EL (cell line): ENCODE measurements at regions not wholly inside any gene's neighbourhood (a gene's known extent, or its start where the extent isn't known, plus 50 kb on each side); places are given as distances from the start of the nearest gene placed in this dataset.
"Not testable (repeated sequence)": the region's sequence is repeated elsewhere in the genome, so short reads cannot be mapped to it uniquely, and the experiment has no call there.

Experiments
- DNase-seq: peaks from one replicate; pipeline ENCODE4 v3.0.0-alpha.2; 2016

GRCh38 chr4:112776535-112776934 lies 139.6 kb downstream of the LARP7 start:
- no peak for DNase-seq

- no peak for DNase-seq
Measured at GRCh38 chr4:112778520-112778919, 141.6 kb downstream of the LARP7 start.

DNA sequence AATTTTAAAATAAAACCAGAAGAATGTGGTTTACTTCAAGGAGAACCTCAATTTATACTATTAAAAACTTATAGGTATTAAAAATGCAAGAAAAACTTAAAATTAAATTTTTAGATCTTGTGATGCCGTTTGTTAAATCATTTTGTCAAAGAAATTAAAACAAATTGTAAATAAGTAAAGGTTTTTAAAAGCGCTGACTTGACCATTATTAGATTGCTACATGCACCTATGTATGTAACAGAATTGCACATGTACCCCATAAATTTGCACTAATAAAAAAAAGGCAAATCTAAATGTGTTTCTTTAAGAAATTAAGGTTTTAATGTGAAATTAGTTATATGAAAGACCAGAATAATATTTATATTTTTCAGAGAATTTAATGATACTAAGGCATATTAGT lies 156.1 kb downstream of the LARP7 start:
- no peak for DNase-seq

DNA sequence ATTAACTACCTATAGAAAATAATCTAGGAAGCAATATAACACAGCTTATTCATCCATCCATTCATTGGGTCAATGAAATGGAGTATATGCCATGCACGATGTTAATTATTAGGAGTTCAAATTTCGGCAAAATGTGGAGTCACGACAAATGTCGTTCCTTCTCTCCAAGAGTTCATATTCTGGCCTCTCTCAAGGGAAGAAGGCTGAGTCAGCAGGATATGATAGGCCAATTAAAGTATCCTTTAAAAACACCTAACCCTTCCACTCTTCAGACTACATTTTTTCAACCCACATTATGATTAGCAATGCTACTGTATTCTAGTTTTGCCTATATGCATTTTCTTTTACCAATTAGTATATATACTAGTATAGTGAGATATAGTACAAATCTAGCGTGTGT lies 163.1 kb downstream of the LARP7 start:
- no peak for DNase-seq

DNA sequence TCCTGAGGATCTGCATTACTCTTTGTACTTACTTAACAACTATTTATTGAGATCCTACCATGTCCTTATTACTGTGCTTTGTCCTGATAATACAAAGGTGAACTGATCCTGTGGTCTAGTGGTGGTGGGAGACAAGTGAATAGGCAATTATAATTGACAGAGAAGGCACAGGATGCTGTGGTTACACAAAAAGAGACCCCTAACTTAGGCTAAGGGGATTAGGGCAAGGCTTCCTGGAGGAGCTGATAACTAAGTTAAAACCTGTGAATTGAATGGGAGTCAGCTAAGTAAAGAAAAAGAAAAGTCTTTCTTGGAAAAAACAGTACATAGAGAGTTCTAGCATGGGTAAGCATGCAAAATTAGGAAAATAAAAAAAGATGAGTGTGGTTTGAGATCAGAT lies 164.4 kb downstream of the LARP7 start:
- no peak for DNase-seq

- DNase-seq: no peak
Measured at GRCh38 chr4:112802780-112803179, 165.8 kb downstream of the LARP7 start.

DNA sequence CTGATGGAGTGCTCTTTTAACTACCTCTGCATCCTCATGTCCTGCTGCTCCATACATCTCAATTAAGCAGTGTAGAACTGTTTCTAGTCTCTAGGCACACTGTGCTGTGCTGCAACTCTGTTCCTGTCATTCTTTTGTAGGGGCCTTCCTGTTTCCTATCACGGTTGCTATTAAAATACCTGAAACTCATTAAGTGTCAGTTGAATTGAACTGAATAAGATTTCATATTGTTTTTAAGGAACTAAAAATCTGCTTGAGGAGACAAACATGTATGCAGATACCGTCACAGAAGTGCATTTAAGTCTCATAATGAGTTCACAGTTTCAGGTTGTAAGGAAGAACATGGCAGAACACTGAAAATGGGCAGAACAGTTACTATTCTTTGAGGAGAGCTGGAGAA lies 170.1 kb downstream of the LARP7 start:
- DNase-seq: no peak

- no peak for DNase-seq
Measured at GRCh38 chr4:112808001-112808400, 171.1 kb downstream of the LARP7 start.

DNA sequence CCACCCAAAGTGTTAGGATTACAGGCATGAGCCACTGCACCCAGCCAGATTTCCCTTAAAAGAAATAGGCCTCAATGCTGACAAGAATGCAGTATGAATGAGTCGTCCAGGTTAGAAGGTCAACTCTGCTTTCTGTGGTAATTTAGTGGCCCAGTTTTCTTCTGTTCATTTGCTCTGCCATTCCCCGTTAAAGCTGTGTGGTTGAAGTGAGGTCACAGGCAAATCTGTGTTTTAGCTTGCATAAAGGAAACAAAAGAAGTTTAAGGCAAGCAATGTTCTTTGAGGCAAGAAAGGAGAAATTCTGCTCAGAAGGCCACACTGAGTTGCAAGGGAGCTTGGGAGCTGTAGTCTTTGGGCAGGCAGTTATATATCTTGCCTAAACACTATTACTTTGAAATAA lies 176.8 kb downstream of the LARP7 start:
- peak; percentile 45 for DNase-seq

GRCh38 chr4:112817933-112818593 lies 181.1 kb downstream of the LARP7 start:
- DNase-seq: peak; percentile 86

- DNase-seq: no peak
Measured at GRCh38 chr4:112818594-112818965, 181.6 kb downstream of the LARP7 start.

DNA sequence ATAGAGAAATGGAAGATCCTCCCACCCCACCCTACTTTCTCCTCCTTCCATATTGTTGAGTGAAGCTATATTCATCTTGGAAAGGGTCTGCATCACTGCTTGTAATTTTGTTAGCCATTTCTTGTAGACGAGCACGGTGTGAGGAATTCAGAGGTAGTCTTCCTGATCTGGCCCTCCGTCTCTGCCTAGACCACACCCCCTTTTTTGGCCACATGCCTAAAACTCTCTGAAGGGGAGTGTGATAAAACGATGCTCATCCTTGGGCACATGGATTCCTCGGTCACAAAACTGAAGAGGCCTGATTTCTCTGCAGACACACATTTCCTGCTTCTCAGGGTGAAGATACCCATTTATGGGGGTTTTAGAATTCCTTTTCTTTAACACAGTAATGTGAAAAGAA lies 182.8 kb downstream of the LARP7 start:
- no peak for DNase-seq

GRCh38 chr4:112823156-112823555 lies 186.2 kb downstream of the LARP7 start:
- DNase-seq: no peak

- DNase-seq: no peak
Measured at GRCh38 chr4:112823606-112824005, 186.7 kb downstream of the LARP7 start.

- no peak for DNase-seq
Measured at GRCh38 chr4:112830753-112831386, 193.9 kb downstream of the LARP7 start.

- DNase-seq: no peak
Measured at GRCh38 chr4:112832493-112832892, 195.6 kb downstream of the LARP7 start.

DNA sequence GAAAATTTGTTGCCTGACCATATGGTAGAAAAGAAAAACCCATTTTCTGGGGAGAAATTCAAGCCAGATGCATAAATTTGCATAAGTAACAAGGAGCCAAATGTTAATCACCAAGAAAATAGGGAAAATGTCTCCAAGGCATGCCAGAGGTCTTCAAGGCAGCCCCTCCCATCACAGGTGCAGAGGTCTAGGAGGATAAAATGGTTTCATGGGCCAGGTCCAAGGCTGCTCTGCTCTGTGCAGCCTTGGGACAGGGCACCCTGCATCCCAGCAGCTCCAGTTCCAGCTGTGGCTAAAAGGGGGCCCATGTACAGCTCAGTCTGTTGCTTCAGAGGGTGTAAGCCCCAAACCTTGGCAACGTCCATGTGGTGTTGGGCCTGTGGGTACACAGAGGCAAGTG lies 200.0 kb downstream of the LARP7 start:
- DNase-seq: no peak

GRCh38 chr4:112838015-112838414 lies 201.1 kb downstream of the LARP7 start:
- not testable (repeated sequence) for DNase-seq

- DNase-seq: peak; percentile 19
Measured at GRCh38 chr4:112840061-112840460, 203.1 kb downstream of the LARP7 start.

DNA sequence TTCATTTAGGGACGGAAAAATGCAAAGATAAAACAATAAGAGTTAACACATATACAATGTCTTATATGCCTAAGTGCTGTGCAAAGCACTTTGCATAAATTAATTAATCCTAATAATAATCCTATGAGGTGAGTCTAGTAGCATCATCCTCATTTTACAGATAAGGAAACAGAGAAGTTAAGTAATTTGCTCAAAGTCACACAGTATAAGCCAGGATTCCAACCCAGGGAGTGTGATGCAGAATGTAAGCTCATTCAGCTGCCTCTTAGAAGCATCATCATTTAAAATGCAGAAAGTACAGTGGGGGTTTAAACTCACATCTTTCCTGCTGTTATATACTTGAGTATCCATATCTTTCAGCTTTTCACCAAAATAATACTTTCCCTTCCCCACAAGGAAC lies 203.7 kb downstream of the LARP7 start:
- no peak for DNase-seq

DNA sequence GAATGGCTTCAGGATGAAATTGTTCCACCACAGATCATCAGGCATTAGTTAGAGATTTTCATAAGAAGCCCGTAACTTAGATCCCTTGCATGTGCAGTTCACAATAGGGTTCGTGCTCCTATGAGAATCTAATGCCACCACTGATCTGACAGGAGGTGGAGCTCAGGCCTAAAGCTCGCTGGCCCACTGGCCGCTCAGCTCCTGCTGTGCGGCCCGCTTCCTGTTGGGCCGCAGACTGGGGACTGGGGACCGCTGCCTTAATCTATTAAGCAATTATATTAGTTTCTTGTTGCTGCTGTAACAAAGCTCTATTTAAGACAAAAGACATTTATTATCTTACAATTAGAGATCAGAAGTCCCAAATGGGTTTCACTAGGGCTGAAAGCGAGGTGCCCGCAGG lies 205.6 kb downstream of the LARP7 start:
- no peak for DNase-seq

GRCh38 chr4:112845386-112845785 lies 204.1 kb upstream of the ANK2 start:
- no peak for DNase-seq

DNA sequence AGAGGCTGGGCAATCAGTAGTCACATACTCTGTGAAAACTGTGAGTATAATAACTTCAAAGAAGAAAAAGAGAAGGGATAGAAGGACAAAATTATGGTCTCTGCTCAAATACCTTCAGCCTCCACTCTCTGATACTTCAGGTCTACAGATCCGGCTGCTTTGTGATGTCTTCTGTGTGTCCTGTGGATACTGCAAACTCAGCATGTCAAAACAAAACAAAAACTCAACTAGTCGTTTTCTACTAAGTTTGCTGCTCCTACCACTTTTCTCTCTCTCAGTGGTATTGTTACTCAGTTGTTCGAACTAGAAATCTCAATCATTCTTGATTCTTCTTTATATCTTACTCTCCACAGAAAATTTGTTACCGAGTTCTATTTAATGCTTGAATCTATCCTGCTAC lies 202.4 kb upstream of the ANK2 start:
- no peak for DNase-seq

DNA sequence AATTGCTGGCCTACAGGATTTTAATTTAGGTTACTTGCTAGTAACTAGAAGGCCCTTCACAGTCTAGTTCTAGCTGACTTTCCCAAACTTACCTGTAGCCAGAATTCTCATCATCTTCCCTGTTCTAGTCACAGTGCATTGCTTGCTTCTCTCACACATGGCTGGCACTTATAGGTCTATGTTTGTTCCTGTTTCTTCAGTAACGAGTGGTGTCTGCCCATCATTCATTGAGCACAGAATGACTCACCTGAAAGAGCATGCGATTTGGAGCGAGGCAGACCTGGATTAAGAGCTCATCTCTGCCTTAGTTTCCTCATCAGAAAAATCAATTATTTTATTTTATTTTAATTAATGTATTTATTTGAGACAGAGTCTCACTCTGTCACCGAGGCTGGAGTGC lies 201.7 kb upstream of the ANK2 start:
- DNase-seq: no peak

DNA sequence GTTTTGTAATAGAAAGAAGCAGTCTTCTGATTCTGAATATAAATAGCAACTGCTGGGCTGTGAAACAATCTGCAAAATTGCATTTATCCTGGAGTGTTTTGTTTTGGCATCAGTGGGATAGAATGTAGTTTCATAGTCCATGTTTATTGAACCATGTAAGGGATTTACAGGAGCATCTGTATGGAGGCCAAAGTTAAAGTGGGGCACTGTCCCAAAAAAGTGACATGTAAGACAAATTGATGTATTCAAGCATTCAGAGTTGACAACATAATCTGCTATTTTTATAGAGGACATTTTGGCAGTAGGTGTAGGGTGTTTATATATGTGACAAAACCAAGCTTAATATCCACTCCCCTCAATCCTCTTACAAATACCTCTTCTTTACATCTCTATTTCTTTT lies 200.5 kb upstream of the ANK2 start:
- DNase-seq: no peak
